Gastrocnemius medialis (tissue), 4 donors: ENCODE measurements at regions not wholly inside any gene's neighbourhood (a gene's known extent, or its start where the extent isn't known, plus 50 kb on each side); places are given as distances from the start of the nearest gene placed in this dataset.

Source experiments
- CTCF ChIP-seq, 5 experiments: fragments of 450-650 bp in 3 of 5; fragments of 200-600 bp in 2 of 5; sonication (generic) in 2 of 5; IDR thresholded peaks in 4 of 5; conservative IDR thresholded peaks in 1 of 5; 1 replicate in 4 of 5; 2 replicates in 1 of 5; pipeline ENCODE4 v1.5.1; 2016 to 2019; ENCODE audit warnings: antibody characterized with exemption in 5 of 5, mild to moderate bottlenecking in 3 of 5, moderate library complexity in 3 of 5
- POLR2A ChIP-seq, 2 donors: fragments of 450-650 bp; IDR thresholded peaks; one replicate each; pipeline ENCODE4 v1.6.1; 2017; ENCODE audit warnings: antibody characterized with exemption in 2 of 2, mild to moderate bottlenecking in 2 of 2, moderate library complexity in 2 of 2

DNA sequence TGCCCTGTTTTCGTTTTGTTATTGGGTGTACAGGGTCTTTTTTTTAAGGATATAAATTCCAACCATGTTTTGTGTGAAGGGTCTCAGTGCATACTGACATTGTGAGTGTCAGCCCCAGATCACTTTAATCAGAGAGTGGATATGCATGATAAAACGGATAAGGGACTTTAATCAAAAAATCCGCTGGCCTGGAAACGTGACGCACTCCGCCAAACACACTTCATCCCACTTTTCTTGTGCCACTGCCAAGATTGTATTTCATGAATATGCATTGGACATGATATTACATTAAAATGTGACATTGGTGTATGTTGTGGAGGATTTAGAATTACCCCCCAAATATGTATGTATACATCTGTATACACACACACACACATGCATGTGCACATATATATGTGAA lies 273.1 kb downstream of the VRK1 start:
- no peak for TF ChIP-seq POLR2A (IDR thresholded peaks at IDR 0.05)
- TF ChIP-seq CTCF (IDR thresholded peaks at IDR 0.05 in 4 of 5, conservative IDR thresholded peaks at IDR 0.05 in 1 of 5), result no peak
